IMR-90 (cell line): ENCODE measurements at regions not wholly inside any gene's neighbourhood (a gene's known extent, or its start where the extent isn't known, plus 50 kb on each side); places are given as distances from the start of the nearest gene placed in this dataset.

ENCODE experiments used
- ATAC-seq: fragments of 200-7000 bp; cut with Tn5 transposase; 2 replicates; pipeline ENCODE4 v1.9.1; 2020; ENCODE audit warnings: low read depth, mild to moderate bottlenecking, moderate library complexity
- BruUV-seq: library from RNA; stranded (reverse); fragments of 400-500 nt; replicated peaks from 2 replicates; lab custom pipeline; 2021; lab: Mats Ljungman, UMichigan
- CTCF ChIA-PET: fragments of 300-600 bp; formaldehyde crosslinking; extraction: SDS; loops from one replicate; lab custom pipeline; 2021; ENCODE audit warnings: antibody characterized with exemption; lab: Yijun Ruan, JAX
- POLR2A ChIA-PET: fragments of 300-600 bp; sonication (Branson Sonifier 250); formaldehyde crosslinking; loops from one replicate; lab custom pipeline; 2022; ENCODE audit warnings: antibody characterized with exemption; ENCODE audit not compliant: unreplicated experiment; lab: Charles Lee
- DNase-seq: peaks from one replicate; pipeline ENCODE4 v3.0.0; 2013
- H2AFZ ChIP-seq: replicated peaks from 2 replicates; pipeline ENCODE3; 2013; ENCODE audit warnings: low read length, mild to moderate bottlenecking; ENCODE audit not compliant: poor library complexity
- H2AK5ac ChIP-seq: 2 replicates; pipeline ENCODE4 v1.6.1; 2013; ENCODE audit warnings: low read depth, low read length, inconsistent platforms
- H2AK9ac ChIP-seq: replicated peaks from 2 replicates; pipeline ENCODE3; 2013; ENCODE audit warnings: mild to moderate bottlenecking, low read depth, low read length, moderate library complexity; ENCODE audit not compliant: poor library complexity
- H2BK120ac ChIP-seq: 2 replicates; pipeline ENCODE4 v1.6.1; 2013; ENCODE audit warnings: low read depth, low read length, inconsistent platforms
- H2BK15ac ChIP-seq: 3 replicates; pipeline ENCODE4 v1.6.1; 2013; ENCODE audit warnings: low read depth, low read length, inconsistent platforms
- H2BK20ac ChIP-seq: 2 replicates; pipeline ENCODE4 v1.6.1; 2013; ENCODE audit warnings: low read depth, mild to moderate bottlenecking, inconsistent platforms, low read length, moderate library complexity
- H2BK5ac ChIP-seq: 2 replicates; pipeline ENCODE4 v1.6.1; 2013; ENCODE audit warnings: mild to moderate bottlenecking, low read depth, low read length, inconsistent platforms; ENCODE audit not compliant: poor library complexity, severe bottlenecking
- H3K14ac ChIP-seq: replicated peaks from 2 replicates; pipeline ENCODE4 v1.6.1; 2013; ENCODE audit warnings: low read depth, low read length, inconsistent platforms
- H3K18ac ChIP-seq: 2 replicates; pipeline ENCODE4 v1.6.1; 2013; ENCODE audit warnings: low read depth, low read length, control low read depth
- H3K23ac ChIP-seq: 2 replicates; pipeline ENCODE4 v1.6.1; 2013; ENCODE audit warnings: low read depth, low read length, inconsistent platforms
- H3K27ac ChIP-seq: 2 replicates; pipeline ENCODE4 v1.5.1; 2013; ENCODE audit warnings: mild to moderate bottlenecking, control low read depth, low read length; ENCODE audit not compliant: insufficient read depth
- H3K27me3 ChIP-seq: 2 replicates; pipeline ENCODE4 v1.6.1; 2013; ENCODE audit warnings: low read length; ENCODE audit not compliant: control insufficient read depth, insufficient read depth
- H3K36me3 ChIP-seq: 2 replicates; pipeline ENCODE4 v1.6.1; 2013; ENCODE audit warnings: low read length, mixed read lengths; ENCODE audit not compliant: control insufficient read depth, insufficient read depth
- H3K4ac ChIP-seq: 2 replicates; pipeline ENCODE4 v1.6.1; 2013; ENCODE audit warnings: low read depth, low read length, inconsistent platforms
- H3K4me1 ChIP-seq: 2 replicates; pipeline ENCODE4 v1.6.1; 2013; ENCODE audit warnings: low read length, mixed read lengths; ENCODE audit not compliant: control insufficient read depth, insufficient read depth
- H3K4me2 ChIP-seq: 2 replicates; pipeline ENCODE4 v1.6.1; 2013; ENCODE audit warnings: low read depth, mild to moderate bottlenecking, control low read depth, low read length, moderate library complexity
- H3K4me3 ChIP-seq: 2 replicates; pipeline ENCODE4 v1.5.1; 2013; ENCODE audit warnings: low read depth, mild to moderate bottlenecking, control low read depth, low read length, moderate library complexity; ENCODE audit not compliant: insufficient read depth
- H3K56ac ChIP-seq: 2 replicates; pipeline ENCODE4 v1.6.1; 2013; ENCODE audit warnings: low read length, inconsistent platforms; ENCODE audit not compliant: insufficient read depth; ENCODE audit errors: extremely low read depth
- H3K79me1 ChIP-seq, 2 experiments: 2 replicates each; pipeline ENCODE4 v1.6.1; 2013; ENCODE audit warnings: low read length in 2 of 2, inconsistent platforms in 1 of 2, low read depth in 1 of 2
- H3K9ac ChIP-seq: 2 replicates; pipeline ENCODE4 v1.6.1; 2013; ENCODE audit warnings: low read depth, low read length, control low read depth
- H3K9me1 ChIP-seq: 2 replicates; pipeline ENCODE4 v1.6.1; 2013; ENCODE audit warnings: low read length, inconsistent platforms; ENCODE audit not compliant: insufficient read depth
- H3K9me3 ChIP-seq: 2 replicates; pipeline ENCODE4 v1.6.1; 2013; ENCODE audit warnings: low read length; ENCODE audit not compliant: control insufficient read depth, insufficient read depth
- H4K20me1 ChIP-seq: 2 replicates; pipeline ENCODE4 v1.6.1; 2013; ENCODE audit warnings: low read length, inconsistent platforms; ENCODE audit not compliant: insufficient read depth
- H4K5ac ChIP-seq: 2 replicates; pipeline ENCODE4 v1.6.1; 2013; ENCODE audit warnings: mild to moderate bottlenecking, low read depth, low read length, control low read depth
- H4K8ac ChIP-seq, 2 experiments: 2 replicates each; pipeline ENCODE4 v1.6.1; 2013; ENCODE audit warnings: low read depth in 2 of 2, low read length in 2 of 2, control low read depth in 1 of 2, inconsistent platforms in 1 of 2
- H4K91ac ChIP-seq: 2 replicates; pipeline ENCODE4 v1.6.1; 2013; ENCODE audit warnings: low read depth, low read length, inconsistent platforms; ENCODE audit not compliant: insufficient read depth
- CEBPB ChIP-seq: IDR thresholded peaks from 2 replicates; pipeline ENCODE4 v1.6.1; 2012; ENCODE audit warnings: low read depth, low read length, improper control_type of control experiment
- NFE2L2 ChIP-seq: fragments of 150-350 bp; IDR thresholded peaks from 2 replicates; pipeline ENCODE4 v1.6.1; 2016; ENCODE audit warnings: low read depth, mild to moderate bottlenecking, low read length
- WGBS, 2 experiments: methylation state at CpG; one replicate each; pipeline versions ENCODE4 v1.1.5 to v1.1.7; 2013; ENCODE audit warnings: missing lambda C conversion rate in 2 of 2; ENCODE audit not compliant: insufficient read length in 1 of 2; ENCODE audit errors: extremely low coverage in 2 of 2; 5-methylcytosine and 5-hydroxymethylcytosine counted together
- dilution Hi-C: fragments of 300-500 bp; cut with HindIII; formaldehyde crosslinking; loops from one replicate; pipeline ENCODE4 v1.14.3; 2018; ENCODE audit warnings: low sequenced_read_pairs; ENCODE audit not compliant: unreplicated experiment
- in situ Hi-C: fragments of 300-500 bp; cut with MboI; formaldehyde crosslinking; loops from 3 replicates; pipeline ENCODE4 v1.14.3; 2019; ENCODE audit warnings: low sequenced_read_pairs, inconsistent platforms, mixed read lengths
- intact Hi-C: fragments of 100-400 bp; cut with micrococcal nuclease; formaldehyde crosslinking; loops from 2 replicates; pipeline ENCODE4 v1.10.0; 2022

DNA sequence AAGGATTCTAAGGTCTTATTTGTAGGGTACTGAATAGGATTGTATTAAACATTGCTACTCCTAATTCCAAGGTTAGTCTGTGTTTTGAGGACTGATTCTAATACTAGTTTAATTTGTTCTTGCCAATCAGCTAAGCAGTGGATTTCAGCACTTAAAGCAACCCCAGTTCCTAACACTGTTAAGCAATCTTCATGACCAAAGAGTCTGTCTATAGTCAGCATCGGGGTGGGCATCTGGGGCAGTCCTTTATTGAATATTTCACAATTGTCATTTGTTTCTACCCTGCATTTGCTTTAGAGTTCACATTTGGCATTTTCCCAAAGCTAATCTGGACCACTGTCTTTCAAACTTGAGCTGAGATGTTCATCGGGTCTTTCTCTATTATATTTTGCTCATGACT is 248.0 kb upstream of the TANK start:
- POLR2A ChIA-PET: no interaction called here
- Histone ChIP-seq H3K4me2 (no peak overlapping the region), H3K27ac (no peak overlapping the region)

More for the DNA sequence above, 248.0 kb upstream of the TANK start:
- Histone ChIP-seq H2BK20ac (peak overlapping the region; percentile 38), H4K20me1 (no peaks in the 10 kb centered on the region), H3K27me3 (no peaks in the 10 kb centered on the region), H3K4me1 (peaks cover 10% of the 10 kb centered on the region), H3K23ac (0 out of 2 replicates have a peak overlapping the region, but pooled peaks have one; percentile 5), H2AFZ (no peak overlapping the region), H3K4me3 (no peak overlapping the region), H3K56ac (no peak overlapping the region), H2AK9ac (no peak overlapping the region), H4K8ac (no peak overlapping the region), H3K18ac (peak overlapping the region; percentile 81), H2BK5ac (peak overlapping the region; percentile 34), H3K79me1 (no peaks in the 10 kb centered on the region), H2BK120ac (peak overlapping the region; percentile 30; the same call in 1 of the 2 replicates), H3K9ac (no peak overlapping the region), H4K5ac (peak overlapping the region; percentile 51; the same call in 1 of the 2 replicates), H2AK5ac (no peak overlapping the region), H3K36me3 (no peaks in the 10 kb centered on the region), H3K14ac (peak overlapping the region; percentile 17; the same call in 1 of the 2 replicates), H3K9me3 (no peaks in the 10 kb centered on the region), H2BK15ac (0 out of 3 replicates have a peak overlapping the region, but pooled peaks have one; percentile 14), H3K9me1 (peaks cover 2% of the 10 kb centered on the region; the same call in 1 of the 2 replicates), H3K4ac (peak overlapping the region; percentile 15; the same call in 1 of the 2 replicates), H4K91ac (no peak overlapping the region)
- 40% methylated on average over 1 of the region's 2 CpGs; no CpG with 5 or more reads in 1 of the 2 experiments for WGBS, 2 experiments
- intact Hi-C loops: no loop called here
- dilution Hi-C loops: no loop called here
- DNase-seq: no peak
- CTCF ChIA-PET: interaction anchor here (0.8 to 1.0 kb wide), 2 partner anchors 41 to 802 kb away, joined by 3 read pairs; no protein-coding TSS in a partner anchor
- in situ Hi-C loops: no loop called here
- no peak for ATAC-seq
- BruUV-seq: no TSS peak
- peak; percentile 6; the same call in 1 of the 2 replicates for TF ChIP-seq CEBPB
- TF ChIP-seq NFE2L2: no peak
